SIG-M5 treated with dmso at 0.1 percent for 504 hours (cell line): ENCODE measurements at regions not wholly inside any gene's neighbourhood (a gene's known extent, or its start where the extent isn't known, plus 50 kb on each side); places are given as distances from the start of the nearest gene placed in this dataset.

Source experiments
- DNase-seq: peaks from one replicate; lab custom pipeline; 2025; ENCODE audit not compliant: unreplicated experiment; lab: John Stamatoyannopoulos, UW

GRCh38 chr2:183607995-183608394, 483.8 kb downstream of the NUP35 start:
- no peak for DNase-seq

- DNase-seq: no peak
These were observed 484.5 kb downstream of the NUP35 start for GRCh38 chr2:183608747-183609146.

GRCh38 chr2:183610724-183611123, 486.5 kb downstream of the NUP35 start:
- DNase-seq: no peak

- no peak for DNase-seq
These were observed 490.7 kb downstream of the NUP35 start for GRCh38 chr2:183614799-183615435.

DNA sequence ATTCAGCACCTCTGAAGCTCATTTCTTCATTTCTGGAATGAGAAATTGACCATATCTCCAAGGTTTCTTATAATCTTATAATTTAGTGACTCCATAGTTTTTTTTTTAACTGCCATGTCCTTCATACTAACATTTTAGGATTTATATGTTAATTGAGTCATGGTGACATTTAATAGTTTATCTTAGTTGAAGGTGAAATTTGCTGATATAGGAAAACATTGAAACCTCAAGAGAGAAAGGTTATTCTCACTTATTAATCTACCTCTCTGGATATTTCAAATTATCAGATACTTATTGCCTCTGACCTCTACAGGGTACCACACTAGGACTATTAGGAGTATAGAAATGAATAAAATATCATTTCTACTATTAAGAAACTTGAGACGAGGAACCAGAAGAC, 499.0 kb downstream of the NUP35 start:
- no peak for DNase-seq

GRCh38 chr2:183630964-183631363, 506.7 kb downstream of the NUP35 start:
- no peak for DNase-seq

DNA sequence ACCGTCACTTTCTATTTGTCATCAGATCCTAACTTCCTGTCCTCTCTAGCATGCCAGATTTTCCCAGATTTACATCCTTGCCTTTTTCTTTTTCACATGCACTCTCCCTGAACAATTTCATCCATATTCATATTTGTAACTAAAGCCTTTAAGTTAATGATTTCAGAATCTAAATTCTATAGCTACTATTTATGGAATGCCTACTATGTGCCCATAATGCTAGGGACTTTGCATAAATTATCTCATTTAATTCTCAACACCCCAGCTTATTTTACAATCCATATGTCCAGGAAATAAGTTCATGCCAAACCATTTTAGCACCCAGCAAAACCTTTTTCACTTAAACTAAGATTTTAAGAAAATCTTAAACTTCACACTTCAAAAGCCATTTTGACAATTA, 531.9 kb downstream of the NUP35 start:
- DNase-seq: no peak

DNA sequence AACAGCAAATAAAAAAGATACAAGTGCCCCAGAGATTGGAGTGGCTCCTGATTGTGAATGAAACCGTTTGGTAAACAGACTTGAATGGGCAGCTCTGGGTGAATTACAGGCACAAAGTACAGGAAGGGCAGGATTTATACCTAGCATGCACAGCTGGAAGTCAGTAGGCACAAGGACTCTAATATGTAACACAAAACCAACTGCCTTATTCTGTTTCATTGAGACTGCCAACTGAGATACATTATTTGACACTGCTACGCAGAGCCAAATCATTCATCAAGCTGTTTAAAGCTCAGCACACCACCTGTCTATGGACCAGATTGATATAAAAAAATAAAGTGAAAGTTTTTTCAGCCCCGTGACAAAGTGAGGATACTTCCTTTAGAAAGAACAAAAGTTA, 541.2 kb downstream of the NUP35 start:
- DNase-seq: no peak

GRCh38 chr2:183666031-183666430, 541.8 kb downstream of the NUP35 start:
- no peak for DNase-seq

GRCh38 chr2:183671233-183671632, 547.0 kb downstream of the NUP35 start:
- DNase-seq: no peak

- no peak for DNase-seq
These were observed 554.7 kb downstream of the NUP35 start for GRCh38 chr2:183678908-183679307.

DNA sequence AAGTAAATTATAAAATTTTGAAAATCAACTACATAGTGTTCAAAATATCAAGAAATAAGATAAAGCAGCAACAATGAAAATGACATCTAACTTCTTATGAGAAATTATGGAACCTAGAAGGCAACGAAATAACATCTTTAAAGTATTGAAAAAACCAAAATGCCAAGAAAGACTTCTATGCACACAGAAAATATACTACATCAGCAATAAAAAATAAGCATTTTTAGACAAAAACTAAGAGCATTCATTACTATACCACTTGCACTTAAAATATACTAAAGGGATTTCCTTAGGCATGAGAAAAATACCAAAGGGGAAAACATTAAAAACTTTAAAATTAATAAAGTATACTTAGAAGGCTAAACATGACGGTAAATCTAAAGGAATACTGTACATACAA, 556.3 kb downstream of the NUP35 start:
- no peak for DNase-seq

- DNase-seq: no peak
These were observed 560.4 kb downstream of the NUP35 start for GRCh38 chr2:183684686-183685085.

- DNase-seq: no peak
These were observed 571.8 kb downstream of the NUP35 start for GRCh38 chr2:183696028-183696427.

- no peak for DNase-seq
These were observed 585.6 kb downstream of the NUP35 start for GRCh38 chr2:183709829-183710228.

DNA sequence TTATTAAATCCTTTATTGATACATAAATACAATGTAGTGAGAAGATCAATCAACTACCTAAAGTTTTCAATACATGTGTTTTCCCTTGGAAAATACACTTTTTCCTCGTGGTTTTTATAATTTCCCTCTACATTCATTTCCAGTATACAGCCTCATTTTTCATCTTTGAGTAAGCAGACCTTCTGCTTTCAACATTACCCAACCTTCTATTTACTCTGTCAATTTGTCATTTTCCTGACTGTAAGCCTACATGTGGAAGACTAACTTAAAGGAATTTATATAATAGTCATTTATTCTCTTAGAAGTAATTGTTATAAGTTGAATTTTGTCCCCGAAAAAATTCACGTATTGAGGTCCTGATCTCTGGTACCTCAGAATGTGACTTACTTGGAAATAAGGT, 594.0 kb downstream of the NUP35 start:
- DNase-seq: no peak

- no peak for DNase-seq
These were observed 599.0 kb downstream of the NUP35 start for GRCh38 chr2:183723278-183723677.

GRCh38 chr2:183729380-183729779, 605.1 kb downstream of the NUP35 start:
- DNase-seq: no peak

DNA sequence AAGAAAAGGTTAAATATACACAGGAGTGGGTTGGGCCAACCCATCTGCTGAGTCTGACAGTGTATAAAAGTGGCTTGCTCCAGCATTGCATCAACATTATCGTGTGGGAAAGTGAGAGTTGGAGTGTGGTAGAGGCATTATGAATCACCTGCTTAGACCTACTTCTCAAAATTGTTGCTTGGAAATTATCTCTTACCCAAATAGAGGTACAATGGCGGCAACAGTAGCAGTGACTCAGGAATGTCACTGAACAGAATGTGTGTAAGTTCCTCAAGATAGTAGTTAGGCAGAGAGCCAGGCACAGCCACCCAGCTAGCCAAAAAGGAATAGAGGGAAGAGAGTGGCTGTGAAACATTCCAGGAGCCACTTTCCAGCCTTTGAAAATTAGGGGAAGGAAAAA, 616.0 kb downstream of the NUP35 start:
- no peak for DNase-seq

GRCh38 chr2:183752571-183752970, 628.3 kb downstream of the NUP35 start:
- no peak for DNase-seq

DNA sequence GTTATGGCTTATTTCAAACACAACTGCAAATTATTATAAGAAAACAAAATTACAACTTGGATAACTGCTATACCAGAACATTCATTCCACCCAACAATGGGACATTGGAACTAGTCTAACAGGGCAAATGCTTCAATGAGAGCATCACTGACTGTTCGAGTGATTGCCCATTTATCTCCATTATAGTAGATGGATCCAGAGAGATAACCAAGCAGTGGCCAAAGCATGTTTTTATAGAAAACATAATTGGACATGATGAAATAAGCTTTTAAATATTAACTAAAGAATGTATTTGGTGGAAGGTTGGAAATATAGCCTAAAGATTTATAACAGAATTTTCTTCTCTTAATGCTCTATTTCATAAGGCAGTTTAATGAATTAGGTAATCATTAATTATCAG, 634.8 kb downstream of the NUP35 start:
- no peak for DNase-seq

DNA sequence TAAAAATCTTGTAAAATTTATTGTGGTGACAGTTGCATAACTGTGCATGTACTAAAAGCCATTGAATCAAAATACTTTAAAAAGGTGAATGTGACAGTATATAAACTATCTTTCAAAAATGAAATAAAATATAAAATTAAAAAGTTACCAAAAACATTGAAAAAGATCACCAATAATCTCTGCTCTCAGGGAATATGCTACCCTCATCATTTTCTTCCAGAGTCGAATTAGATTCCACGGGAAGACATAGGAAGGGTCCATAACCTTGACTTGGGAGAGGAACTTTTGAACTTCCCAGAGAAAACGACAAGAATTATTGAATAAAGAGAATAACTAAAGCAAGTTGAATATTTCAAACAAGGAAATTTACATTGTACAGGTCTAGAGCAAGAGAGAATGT, 649.5 kb downstream of the NUP35 start:
- no peak for DNase-seq

- DNase-seq: no peak
These were observed 655.8 kb downstream of the NUP35 start for GRCh38 chr2:183780072-183780471.

- DNase-seq: no peak
These were observed 658.2 kb downstream of the NUP35 start for GRCh38 chr2:183782436-183782835.
